ENCODE measurements at regions not wholly inside any gene's neighbourhood (a gene's known extent, or its start where the extent isn't known, plus 50 kb on each side); places are given as distances from the start of the nearest gene placed in this dataset.

GRCh38 chr10:93146336-93146735, 72.6 kb downstream of the CYP26A1 start:
- no peaks in the 10 kb centered on the region for H3K27me3 ChIP-seq
- H3K4me1 ChIP-seq, result no peaks in the 10 kb centered on the region
- no peak for DNase-seq
- intact Hi-C loops (cut with DNase I; ENCODE audit: low total_unique reads), result no loop called here
- no peaks in the 10 kb centered on the region for H3K9me3 ChIP-seq
- H3K4me3 ChIP-seq, result no peak overlapping the region
- no peak overlapping the region for H3K27ac ChIP-seq
- no peak for TF ChIP-seq CTCF (IDR thresholded peaks at IDR 0.05)
- H3K36me3 ChIP-seq, result no peaks in the 10 kb centered on the region

- Histone ChIP-seq H3K4me3 (no peak overlapping the region), H3K4me1 (peaks cover 0 to 5% (median 2%) of the 10 kb centered on the region in 4 donors), H3K36me3 (no peaks in the 10 kb centered on the region), H3K27ac (no peak overlapping the region), H3K27me3 (no peaks in the 10 kb centered on the region), H3K9me3 (no peaks in the 10 kb centered on the region)
- intact Hi-C loops (cut with DNase I; ENCODE audit: low total_unique reads), result no loop called here
- TF ChIP-seq CTCF (IDR thresholded peaks at IDR 0.05), result no peak
- DNase-seq, result no peak
These were observed 73.6 kb downstream of the CYP26A1 start for GRCh38 chr10:93147281-93147680.

GRCh38 chr10:93148476-93148875, 74.8 kb downstream of the CYP26A1 start:
- H3K36me3 ChIP-seq, result no peaks in the 10 kb centered on the region
- no peak overlapping the region for H3K27ac ChIP-seq

GRCh38 chr10:93149761-93150160, 76.1 kb downstream of the CYP26A1 start:
- no peak for TF ChIP-seq CTCF (IDR thresholded peaks at IDR 0.05)
- no peak for DNase-seq
- intact Hi-C loops (cut with DNase I; ENCODE audit: low total_unique reads), result no loop called here
- no peak overlapping the region for H3K27ac ChIP-seq
- H3K9me3 ChIP-seq, result no peaks in the 10 kb centered on the region
- no peaks in the 10 kb centered on the region for H3K27me3 ChIP-seq
- no peaks in the 10 kb centered on the region for H3K36me3 ChIP-seq
- peaks cover 0 to 8% (median 2%) of the 10 kb centered on the region in 4 donors for H3K4me1 ChIP-seq
- H3K4me3 ChIP-seq, result no peak overlapping the region

More at GRCh38 chr10:93148476-93148875, 74.8 kb downstream of the CYP26A1 start:
- no peaks in the 10 kb centered on the region for H3K9me3 ChIP-seq
- DNase-seq, result no peak
- intact Hi-C loops (cut with DNase I; ENCODE audit: low total_unique reads), result no loop called here
- TF ChIP-seq CTCF (IDR thresholded peaks at IDR 0.05), result no peak
- peaks cover 0 to 8% (median 2%) of the 10 kb centered on the region in 4 donors for H3K4me1 ChIP-seq
- H3K27me3 ChIP-seq, result no peaks in the 10 kb centered on the region
- no peak overlapping the region for H3K4me3 ChIP-seq

GRCh38 chr10:93150289-93150688, 76.6 kb downstream of the CYP26A1 start:
- no peaks in the 10 kb centered on the region for H3K9me3 ChIP-seq
- H3K4me3 ChIP-seq, result no peak overlapping the region
- H3K4me1 ChIP-seq, result peaks cover 0 to 8% (median 2%) of the 10 kb centered on the region in 4 donors
- DNase-seq, result no peak
- TF ChIP-seq CTCF (IDR thresholded peaks at IDR 0.05), result no peak
- no peaks in the 10 kb centered on the region for H3K27me3 ChIP-seq
- no peaks in the 10 kb centered on the region for H3K36me3 ChIP-seq
- no peak overlapping the region for H3K27ac ChIP-seq
- intact Hi-C loops (cut with DNase I; ENCODE audit: low total_unique reads), result no loop called here

GRCh38 chr10:93150990-93151547, 77.4 kb downstream of the CYP26A1 start:
- Histone ChIP-seq H3K4me1 (peaks cover 0 to 8% (median 2%) of the 10 kb centered on the region in 4 donors), H3K27ac (no peak overlapping the region), H3K9me3 (no peaks in the 10 kb centered on the region), H3K4me3 (no peak overlapping the region), H3K36me3 (no peaks in the 10 kb centered on the region), H3K27me3 (no peaks in the 10 kb centered on the region)
- intact Hi-C loops (cut with DNase I; ENCODE audit: low total_unique reads), result no loop called here
- DNase-seq, result no peak
- no peak for TF ChIP-seq CTCF (IDR thresholded peaks at IDR 0.05)

All from tibial artery (tissue), 4 donors.